SKM-1 (cell line): ENCODE measurements at regions not wholly inside any gene's neighbourhood (a gene's known extent, or its start where the extent isn't known, plus 50 kb on each side); places are given as distances from the start of the nearest gene placed in this dataset.

Source experiments
- DNase-seq: peaks from one replicate; lab custom pipeline; 2025; ENCODE audit not compliant: unreplicated experiment; lab: John Stamatoyannopoulos, UW

DNA sequence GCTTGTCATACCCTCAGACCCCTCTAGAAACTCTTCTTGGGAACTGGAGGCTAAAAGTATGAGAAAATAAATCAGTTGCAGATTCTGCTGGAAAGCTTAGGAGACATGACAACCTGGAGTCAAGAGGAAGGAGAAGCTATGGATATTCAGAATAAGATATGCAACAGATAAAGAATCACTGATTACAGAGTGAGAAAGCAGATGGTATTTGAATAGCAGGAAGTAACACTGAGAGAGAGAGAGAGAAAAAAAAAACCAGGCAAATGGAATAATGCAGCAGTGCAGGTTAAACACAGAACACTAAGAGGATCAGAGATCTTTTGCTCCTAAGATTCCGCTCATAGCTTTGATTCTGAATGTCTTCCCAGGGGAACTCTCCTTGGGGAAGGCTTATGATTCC, 1284.1 kb upstream of the NXPH2 start:
- DNase-seq, result no peak

DNA sequence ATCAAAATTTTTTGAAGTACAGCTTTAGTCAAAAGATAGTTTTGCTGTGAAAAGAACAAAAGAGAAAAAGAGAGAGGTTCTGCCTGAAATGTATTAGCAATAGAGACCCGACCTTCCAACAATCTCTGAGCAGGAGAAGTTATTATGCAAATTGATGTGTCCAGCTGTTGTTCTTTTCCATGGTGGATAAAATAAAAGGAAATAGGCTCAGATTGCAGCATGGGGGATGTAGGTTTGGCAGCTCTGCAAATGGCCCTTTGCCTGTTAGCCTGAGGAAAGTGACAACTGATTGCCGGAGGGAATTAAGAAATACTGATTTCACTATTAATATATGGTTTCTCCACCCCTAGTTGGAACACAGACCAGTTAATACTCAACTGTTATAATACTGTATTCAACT, 1283.2 kb upstream of the NXPH2 start:
- DNase-seq, result no peak

DNA sequence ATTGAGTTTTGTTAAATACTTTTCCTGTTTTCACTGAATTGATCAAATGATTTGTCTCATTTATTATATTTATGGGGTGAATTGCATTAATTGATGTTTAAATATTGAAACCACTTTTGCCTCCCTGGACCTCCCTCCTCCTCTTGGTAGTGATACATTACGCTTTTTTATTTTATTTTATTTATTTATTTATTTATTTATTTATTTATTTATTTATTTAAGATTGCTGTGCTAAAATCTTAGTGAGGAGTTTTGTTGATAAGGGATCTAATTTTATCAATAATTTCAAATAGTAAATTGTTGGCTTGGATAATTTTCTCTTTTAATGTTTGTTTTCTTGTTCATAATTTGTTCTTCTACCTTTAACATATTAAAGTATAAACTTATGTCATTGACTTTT, 1281.0 kb upstream of the NXPH2 start:
- DNase-seq, result no peak

DNA sequence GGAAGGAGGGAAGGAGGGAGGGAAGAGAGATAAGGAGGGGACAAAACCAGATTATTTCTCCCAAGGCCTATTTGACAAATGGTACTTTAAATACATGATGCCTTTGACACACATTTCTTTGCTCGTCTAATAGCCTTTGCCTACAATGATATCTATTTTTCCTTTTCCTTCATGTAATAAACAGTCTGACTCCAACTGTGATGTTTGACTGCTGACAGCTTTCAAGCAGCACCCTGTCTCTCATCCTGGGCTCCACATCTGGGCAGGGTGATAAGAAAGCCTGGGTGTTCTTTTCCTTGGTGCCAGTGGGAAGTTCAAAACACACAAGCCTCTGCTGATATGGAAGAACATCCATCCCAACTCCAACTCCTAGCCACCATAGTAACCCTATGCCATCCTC, 1277.7 kb upstream of the NXPH2 start:
- DNase-seq, result no peak

DNA sequence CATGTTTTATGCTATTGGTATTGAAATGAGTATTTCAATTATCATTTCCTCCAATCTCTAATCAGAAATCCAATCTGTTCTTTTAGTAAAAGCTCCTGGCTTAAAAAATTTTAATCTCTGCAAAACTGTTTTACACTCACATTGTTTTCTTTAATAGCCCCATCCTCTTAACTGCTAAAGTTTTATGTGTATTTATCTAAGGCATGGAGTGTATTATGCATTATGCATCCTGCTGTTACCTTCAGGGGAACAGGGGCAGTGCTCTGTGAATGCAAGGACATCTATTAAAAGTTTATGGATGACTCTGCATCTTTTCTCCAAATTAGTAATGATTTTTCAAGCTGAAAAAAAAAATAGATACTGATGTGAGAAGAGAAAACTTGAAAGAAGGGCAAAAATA, 1261.6 kb upstream of the NXPH2 start:
- no peak for DNase-seq

DNA sequence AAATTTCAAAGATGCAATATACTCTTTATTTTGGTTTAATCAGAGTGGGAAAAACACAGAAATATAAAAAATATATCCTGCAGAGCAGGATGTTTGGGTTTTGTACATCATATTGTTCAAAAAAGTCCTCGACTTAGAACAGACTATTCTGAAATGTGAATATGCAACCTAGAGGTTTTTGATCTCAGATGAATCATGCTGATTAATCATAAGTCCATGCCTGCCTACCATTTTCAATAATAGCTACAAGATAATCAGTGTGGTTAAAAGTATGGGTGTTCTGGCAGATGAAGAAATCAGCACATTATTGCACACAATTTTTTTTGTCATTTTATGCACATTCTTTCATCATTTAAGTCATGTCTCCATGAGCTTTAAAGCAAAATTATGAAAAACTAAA, 1261.0 kb upstream of the NXPH2 start:
- no peak for DNase-seq

DNA sequence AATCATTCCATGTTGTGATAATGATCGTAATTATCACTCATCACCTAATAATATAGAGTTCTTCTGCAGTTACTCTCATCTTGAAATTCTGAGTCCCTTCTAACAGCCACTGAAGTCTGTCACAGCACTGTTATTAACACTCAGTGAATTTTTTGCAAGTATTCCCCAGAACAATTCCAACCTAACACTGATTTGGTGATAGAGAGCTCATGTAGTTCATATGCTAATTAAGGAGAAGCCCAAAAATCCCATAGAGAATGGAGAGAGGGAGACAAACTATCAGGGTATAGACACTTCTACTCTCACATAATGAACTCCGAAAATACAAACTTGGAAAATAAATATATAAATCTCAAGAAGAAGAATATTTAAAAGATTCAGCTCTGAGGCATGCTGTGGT, 1253.4 kb upstream of the NXPH2 start:
- no peak for DNase-seq

DNA sequence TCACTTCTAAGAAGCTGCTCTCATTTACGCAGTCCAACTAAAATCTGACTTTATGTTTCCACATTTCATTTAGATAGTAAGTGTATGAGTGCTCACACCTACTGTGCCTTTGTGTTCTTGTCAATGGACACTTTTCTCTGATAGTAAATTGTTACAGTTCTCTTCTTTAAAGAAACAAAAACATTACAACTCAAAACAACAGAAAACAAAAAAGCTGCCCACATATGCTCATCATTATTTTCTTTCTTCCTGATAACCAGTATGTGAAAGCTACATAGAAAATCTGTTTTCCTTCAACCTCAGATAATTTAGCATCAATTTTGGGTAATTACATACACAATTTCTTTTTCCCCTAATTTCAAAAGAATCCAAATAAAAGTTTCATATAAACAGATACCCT, 1247.8 kb upstream of the NXPH2 start:
- DNase-seq, result no peak

DNA sequence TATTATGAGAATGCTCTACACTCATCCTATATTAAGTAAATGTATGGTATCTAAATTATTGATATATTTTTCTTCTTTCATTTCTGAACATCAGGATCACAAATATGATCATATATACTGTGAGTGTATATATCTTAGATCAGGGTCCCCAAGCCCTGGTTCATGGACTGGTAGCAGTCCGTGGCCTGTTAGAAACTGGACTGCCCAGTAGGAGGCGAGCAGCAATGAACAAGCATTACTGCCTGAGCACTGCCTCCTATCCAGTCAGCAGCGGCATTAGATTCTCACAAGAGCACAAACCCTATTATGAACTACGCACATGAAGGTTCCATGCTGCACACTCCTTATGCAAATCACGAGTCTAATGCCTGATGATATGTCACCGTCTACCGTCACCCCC, 1247.1 kb upstream of the NXPH2 start:
- DNase-seq, result no peak

DNA sequence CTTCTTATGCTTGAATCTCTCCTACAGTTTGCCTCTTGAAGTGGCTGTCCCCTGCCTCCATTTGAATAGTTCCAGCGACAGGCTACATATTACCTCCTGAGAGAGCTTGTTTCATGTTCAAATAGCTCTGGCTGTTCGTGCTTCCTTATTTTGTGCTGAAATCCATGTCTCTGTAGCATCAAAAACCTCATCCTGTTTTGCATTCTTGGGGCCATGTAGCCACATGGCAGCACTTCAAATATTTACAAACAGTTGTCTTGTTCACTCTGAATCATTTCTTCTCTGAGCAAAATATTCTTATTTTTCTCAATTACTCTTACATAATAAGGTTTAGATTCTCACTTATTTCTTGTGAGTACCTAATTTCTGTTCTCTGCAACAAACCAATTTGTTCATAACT, 1243.1 kb upstream of the NXPH2 start:
- DNase-seq, result no peak

DNA sequence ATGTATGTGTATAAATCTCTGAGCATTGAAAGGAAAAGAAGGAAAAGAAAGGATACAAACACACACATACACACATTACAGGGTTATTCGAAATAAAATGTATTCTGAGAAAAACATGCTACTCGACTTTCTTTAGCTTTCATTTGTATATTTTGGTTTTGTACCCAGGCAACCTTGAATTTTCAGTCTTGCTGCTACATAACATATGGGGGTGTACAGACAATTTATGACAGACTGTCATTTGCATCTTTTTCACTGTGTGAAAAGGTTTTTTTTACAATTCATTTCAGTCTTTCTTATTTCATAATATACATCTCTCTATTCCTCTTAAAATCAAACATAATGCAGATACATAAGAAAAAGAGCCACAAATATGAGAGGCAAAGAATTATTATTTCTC, 1238.4 kb upstream of the NXPH2 start:
- no peak for DNase-seq

DNA sequence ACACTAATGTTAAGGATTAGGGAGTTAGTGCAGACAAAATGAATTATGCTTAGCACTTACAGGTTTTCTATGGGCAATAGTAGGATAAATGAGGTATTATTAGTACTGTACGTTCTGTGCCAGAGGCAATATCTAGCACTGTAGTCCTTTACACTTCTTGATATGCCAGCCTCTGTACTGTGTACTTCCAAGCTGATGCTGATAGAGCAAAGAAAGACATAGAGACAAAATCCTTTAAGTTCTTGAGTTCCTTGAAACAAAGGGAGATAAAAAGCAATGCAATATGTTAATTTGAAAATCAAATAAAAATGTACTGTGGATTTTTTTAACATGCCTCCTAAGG, 1234.0 kb upstream of the NXPH2 start:
- no peak for DNase-seq

DNA sequence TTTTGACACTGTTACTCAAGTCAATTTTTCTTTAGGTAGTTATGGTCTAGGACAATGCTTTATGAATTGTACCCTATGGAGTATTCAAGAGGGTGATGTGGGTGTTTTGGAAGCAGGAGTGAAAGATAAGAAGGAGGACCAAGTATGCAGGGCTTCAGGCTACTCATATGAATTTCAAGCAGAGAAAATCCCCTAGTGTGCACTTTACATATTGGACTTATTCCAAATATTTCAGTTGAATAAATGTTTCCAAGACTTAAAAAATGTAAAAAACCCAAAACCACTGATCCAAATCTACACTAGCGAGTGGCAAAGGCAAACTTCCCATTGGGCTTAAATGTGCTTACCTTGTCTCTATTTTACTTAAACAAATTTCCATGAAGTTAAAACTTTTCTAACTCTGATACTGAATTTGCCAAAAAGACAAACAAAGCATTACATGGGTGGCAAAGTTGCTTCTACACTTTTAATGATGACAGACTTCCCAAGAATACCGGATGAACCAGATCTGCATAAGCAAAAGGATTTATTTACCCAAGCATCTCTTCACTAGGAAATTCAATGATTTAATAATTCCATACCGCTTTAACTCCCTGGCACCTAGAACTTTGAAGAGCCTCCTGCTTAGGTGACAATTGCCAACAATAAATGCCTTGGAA, 1233.5 kb upstream of the NXPH2 start:
- no peak for DNase-seq

DNA sequence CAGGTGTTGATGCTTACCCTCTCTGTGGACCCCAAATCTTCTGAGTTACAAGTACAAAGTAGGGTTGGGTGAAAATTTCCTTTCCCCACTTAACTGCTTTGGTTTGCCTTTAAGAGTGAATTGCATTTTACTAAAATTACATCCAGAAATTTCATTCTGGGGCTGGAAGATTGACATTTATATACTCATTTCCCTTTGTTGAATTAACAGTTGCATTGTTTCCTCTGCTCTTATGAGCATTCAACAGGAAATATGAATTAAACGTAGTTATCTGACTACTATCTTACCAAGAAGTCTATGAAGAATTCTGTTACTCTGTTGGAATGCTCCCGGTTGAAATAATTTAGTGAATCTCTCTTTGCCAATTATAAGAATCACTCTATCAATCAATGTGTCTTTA, 1231.1 kb upstream of the NXPH2 start:
- no peak for DNase-seq

DNA sequence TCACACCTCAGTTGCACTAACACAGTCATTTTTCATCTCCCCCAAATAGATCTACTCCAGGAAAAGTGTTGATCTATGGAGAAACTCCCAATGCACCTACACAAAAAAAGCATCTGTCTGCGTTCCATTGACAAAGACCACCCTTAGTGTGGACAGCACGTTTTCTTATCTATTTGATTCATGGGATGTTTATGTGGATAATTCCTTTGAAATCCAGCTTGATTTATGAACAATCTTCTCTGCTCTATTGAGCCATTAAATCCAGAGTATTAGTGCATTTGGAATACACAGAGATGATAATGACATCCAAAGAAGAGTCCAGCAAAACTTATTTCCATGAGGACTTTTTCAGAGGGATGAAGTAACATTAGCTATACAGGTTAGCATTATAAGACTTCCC, 1221.9 kb upstream of the NXPH2 start:
- DNase-seq, result no peak

DNA sequence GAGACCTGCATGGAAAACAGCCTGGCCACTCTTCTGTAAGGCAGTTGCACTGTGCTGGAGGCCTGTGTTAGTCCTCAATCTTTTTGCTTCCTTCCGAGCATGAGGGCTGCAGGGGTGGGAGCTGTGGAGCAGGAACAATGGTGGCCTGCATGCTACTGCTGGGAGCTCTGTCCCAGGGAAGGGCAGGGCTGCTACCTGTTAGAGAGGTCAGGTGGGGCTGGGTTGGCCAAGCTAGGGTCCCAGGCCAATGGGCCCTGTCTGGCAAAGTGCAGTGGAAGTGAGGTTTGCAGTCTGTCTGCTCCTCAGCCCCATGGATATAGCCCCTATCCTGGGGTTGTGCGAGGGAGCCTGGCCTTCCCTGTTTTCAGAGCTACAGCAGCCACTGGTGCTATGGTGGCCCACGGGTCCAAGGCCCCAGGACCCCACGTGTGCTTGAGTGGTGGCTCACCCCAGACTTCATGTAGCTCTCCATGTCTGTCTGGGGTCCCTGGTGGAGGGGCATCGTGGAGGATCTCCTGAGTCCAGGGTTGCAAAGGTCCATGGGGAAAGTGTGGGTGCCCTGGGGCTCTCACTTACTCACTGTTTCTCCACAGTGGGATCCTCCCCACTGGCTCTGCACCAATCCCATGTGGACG, 1212.6 kb upstream of the NXPH2 start:
- no peak for DNase-seq

DNA sequence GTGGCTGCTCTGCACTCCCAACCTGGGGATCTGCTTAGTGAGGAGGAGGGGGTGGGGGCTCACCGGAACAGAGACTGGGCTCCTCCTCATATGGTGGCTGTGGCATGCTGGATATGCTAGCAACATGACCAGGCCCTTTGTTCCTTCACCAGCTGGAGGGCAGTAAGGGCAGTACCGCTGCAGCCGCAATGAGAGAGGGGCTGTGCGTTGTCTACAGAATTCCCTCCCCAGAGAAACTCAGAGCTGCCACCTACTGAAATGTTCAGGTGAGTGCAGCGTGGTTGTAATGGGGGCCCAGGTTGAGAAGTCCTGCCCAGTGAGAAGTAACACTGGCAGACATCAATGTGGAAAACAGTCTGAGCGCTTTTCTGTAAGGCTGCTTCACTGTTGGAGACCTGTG, 1211.9 kb upstream of the NXPH2 start:
- DNase-seq, result no peak

DNA sequence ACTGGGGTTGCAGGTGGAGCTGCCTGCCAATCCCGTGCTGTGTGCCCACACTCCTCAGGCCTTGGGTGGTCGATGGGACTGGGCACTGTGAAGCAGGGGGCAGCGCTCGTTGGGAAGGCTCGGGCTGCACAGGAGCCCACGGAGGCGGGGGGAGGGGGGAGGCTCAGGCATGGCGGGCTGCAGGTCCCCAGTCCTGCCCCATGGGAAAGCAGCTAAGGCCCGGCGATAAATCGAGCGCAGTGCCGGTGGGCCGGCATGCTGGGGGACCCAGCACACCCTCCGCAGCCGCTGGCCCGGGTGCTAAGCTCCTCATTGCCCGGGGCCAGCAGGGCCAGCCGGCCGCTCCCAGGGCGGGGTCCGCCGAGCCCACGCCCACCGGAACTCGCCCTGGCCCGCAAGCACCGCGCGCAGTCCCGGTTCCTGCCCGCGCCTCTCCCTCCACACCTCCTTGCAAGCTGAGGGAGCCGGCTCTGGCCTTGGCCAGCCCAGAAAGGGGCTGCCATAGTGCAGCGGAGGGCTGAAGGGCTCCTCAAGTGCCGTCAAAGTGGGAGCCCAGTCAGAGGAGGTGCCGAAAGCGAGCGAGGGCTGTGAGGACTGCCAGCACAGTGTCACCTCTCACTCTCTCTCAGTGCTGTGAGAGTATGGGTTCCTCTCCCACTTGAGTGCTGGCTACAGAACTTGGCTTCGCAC, 1210.6 kb upstream of the NXPH2 start:
- no peak for DNase-seq

DNA sequence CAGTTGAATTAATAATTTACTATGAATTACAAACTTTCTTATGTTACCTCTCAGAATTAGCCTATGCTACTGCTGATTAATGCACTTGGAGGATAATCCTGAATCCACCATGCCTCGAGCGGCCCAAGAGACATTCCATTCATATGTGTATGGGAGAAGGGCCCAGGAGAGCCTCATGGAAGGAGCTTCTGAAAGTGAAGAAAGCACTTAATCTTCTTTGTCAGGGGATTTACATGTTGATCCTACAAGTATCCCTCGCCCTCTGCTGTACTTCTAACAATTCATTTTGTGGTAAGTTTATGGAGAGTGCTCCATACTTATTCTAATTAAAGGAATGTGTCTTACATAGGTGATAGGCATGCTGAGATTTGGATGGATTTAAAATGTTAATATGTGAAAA, 1189.1 kb upstream of the NXPH2 start:
- no peak for DNase-seq

DNA sequence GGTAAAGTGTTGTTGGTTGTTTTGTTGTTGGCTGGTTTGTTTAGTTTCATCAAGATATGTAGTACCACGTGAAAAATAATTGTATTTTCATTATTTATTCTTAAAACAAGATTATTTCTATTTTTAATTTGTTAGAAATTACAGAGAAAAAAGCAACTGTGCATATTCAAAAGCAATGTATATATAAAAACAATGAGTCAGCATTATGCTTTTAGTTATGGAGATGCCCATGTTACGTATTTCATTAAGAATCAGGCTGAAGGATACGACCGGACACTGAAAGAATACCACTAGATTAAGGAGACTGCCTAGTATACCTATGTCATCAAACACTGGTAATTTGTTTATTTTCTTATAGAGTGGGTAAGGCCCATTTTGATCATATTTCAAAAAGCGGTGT, 1188.4 kb upstream of the NXPH2 start:
- DNase-seq, result no peak

DNA sequence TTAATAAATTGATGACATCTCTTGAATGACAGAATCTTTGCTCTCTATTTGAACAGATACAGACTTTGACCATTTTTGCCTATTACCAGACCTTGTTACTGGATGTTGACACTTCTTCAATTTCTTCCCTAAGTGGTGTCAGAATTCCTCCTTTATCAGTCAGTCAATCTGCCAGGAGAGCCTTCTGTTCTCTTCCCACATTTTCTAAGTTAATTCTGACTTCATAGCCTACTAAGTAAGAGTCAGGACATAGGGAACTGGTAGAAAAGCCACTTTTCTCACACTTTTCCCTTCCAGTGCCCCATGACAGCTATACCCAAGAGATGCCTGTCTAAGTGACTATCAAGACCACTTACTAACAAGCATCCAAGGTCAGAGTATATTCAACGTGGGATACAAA, 1187.5 kb upstream of the NXPH2 start:
- DNase-seq, result no peak

DNA sequence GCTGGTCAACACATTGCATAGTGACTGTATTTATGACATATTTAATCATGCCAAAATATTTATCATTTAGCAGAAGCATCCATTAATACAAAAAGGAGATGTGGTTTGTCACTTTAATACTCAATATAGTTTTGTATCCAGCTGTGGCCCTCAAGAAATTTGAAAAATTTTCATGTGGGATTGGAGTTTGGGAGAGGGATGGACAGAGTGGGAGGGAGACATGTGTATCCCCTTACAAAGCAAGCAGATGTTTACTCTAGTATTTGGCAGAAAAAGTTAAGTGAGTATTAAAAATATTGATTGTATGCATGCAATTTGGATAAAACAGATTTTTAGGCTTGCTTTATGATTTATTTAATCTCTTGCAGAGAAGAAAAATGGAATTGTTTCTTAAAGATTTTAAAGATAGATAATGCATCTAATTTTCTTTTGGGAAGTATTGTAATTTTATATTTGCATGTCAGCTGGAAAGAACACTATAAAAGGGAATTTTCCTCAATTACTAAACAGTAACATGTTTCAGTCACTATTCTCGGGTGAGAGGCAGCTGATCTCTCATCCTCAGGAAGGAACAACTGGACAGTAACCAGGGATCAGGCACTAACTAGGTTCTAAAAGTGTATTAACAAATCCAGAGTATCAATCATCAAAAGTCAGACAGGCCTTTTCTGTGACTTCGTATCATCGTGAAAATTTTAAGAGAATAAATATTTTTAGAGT, 1184.7 kb upstream of the NXPH2 start:
- DNase-seq, result no peak
